Naive thymus-derived CD4-positive, alpha-beta T cell (primary cell): ENCODE measurements at regions not wholly inside any gene's neighbourhood (a gene's known extent, or its start where the extent isn't known, plus 50 kb on each side); places are given as distances from the start of the nearest gene placed in this dataset.

Source experiments
- ATAC-seq: fragments of 150-1000 bp; cut with Tn5 transposase; 2 replicates; pipeline ENCODE4 v1.10.0; 2021; ENCODE audit warnings: mild to moderate bottlenecking, moderate library complexity
- CTCF ChIA-PET: fragments of 350-600 bp; sonication (Branson Sonifier 250); formaldehyde crosslinking; loops from one replicate; lab custom pipeline; 2021; ENCODE audit warnings: antibody characterized with exemption; lab: Charles Lee
- POLR2A ChIA-PET: fragments of 350-600 bp; sonication (Branson Sonifier 250); formaldehyde crosslinking; loops from one replicate; lab custom pipeline; 2021; ENCODE audit warnings: antibody characterized with exemption, inconsistent platforms; lab: Charles Lee
- DNase-seq, 9 donors: peaks; one replicate each; pipeline versions ENCODE4 v3.0.0 to v3.0.0-alpha.2; 2020 to 2022; ENCODE audit warnings: mixed read lengths in 1 of 9
- H3K27ac ChIP-seq: one replicate; pipeline ENCODE4 v1.7.0; 2013; ENCODE audit warnings: mild to moderate bottlenecking, low read depth, low read length, moderate library complexity
- H3K27me3 ChIP-seq, 2 donors: one replicate each; pipeline ENCODE4 v1.7.0; 2013; ENCODE audit warnings: low read length in 2 of 2, mild to moderate bottlenecking in 2 of 2, moderate library complexity in 2 of 2; ENCODE audit not compliant: control insufficient read depth in 2 of 2, insufficient read depth in 2 of 2
- H3K36me3 ChIP-seq, 3 experiments: 1 replicate in 2 of 3; 2 replicates in 1 of 3; pipeline ENCODE4 v1.7.0; 2013; ENCODE audit warnings: low read length in 3 of 3, mild to moderate bottlenecking in 3 of 3, moderate library complexity in 1 of 3; ENCODE audit not compliant: insufficient read depth in 3 of 3, control insufficient read depth in 2 of 3
- H3K4me1 ChIP-seq, 2 donors: one replicate each; pipeline ENCODE4 v1.7.0; 2013; ENCODE audit warnings: low read length in 2 of 2, mild to moderate bottlenecking in 2 of 2, moderate library complexity in 1 of 2; ENCODE audit not compliant: control insufficient read depth in 2 of 2, insufficient read depth in 2 of 2
- H3K4me3 ChIP-seq: 2 replicates; pipeline ENCODE4 v1.7.0; 2013; ENCODE audit warnings: mild to moderate bottlenecking, low read length
- H3K9me3 ChIP-seq, 3 experiments: 1 replicate in 2 of 3; 2 replicates in 1 of 3; pipeline ENCODE4 v1.7.0; 2013; ENCODE audit warnings: low read length in 3 of 3; ENCODE audit not compliant: control insufficient read depth in 2 of 3
- H3K27ac Mint-ChIP-seq, 9 donors: one replicate each; pipeline ENCODE4 v1.8.0; 2020 to 2022; ENCODE audit warnings: mixed read lengths in 9 of 9, mild to moderate bottlenecking in 8 of 9, moderate library complexity in 5 of 9, inconsistent platforms in 2 of 9
- H3K27me3 Mint-ChIP-seq, 5 donors: one replicate each; pipeline ENCODE4 v1.8.0; 2021 to 2022; ENCODE audit warnings: mixed read lengths in 5 of 5, mild to moderate bottlenecking in 1 of 5
- H3K36me3 Mint-ChIP-seq, 5 donors: one replicate each; pipeline ENCODE4 v1.8.0; 2020 to 2022; ENCODE audit warnings: mixed read lengths in 5 of 5, mild to moderate bottlenecking in 3 of 5, inconsistent platforms in 1 of 5
- H3K4me1 Mint-ChIP-seq, 7 donors: one replicate each; pipeline ENCODE4 v1.8.0; 2020 to 2022; ENCODE audit warnings: mixed read lengths in 7 of 7, mild to moderate bottlenecking in 3 of 7, inconsistent platforms in 1 of 7
- H3K4me3 Mint-ChIP-seq, 10 donors: one replicate each; pipeline ENCODE4 v1.8.0; 2020 to 2022; ENCODE audit warnings: mild to moderate bottlenecking in 10 of 10, mixed read lengths in 10 of 10, moderate library complexity in 6 of 10, inconsistent platforms in 2 of 10
- H3K9me3 Mint-ChIP-seq, 11 donors: one replicate each; pipeline ENCODE4 v1.8.0; 2020 to 2022; ENCODE audit warnings: mixed read lengths in 11 of 11, mild to moderate bottlenecking in 4 of 11, inconsistent platforms in 1 of 11, moderate library complexity in 1 of 11
- intact Hi-C, 2 donors: fragments of 100-400 bp; cut with micrococcal nuclease; formaldehyde crosslinking; loops; one replicate each; pipeline ENCODE4 v1.15.1; 2023

GRCh38 chr1:55507578-55507931 lies 292.4 kb upstream of the USP24 start:
- ChIA-PET POLR2A (no interaction called here), CTCF (no interaction called here)
- no peaks in the 10 kb centered on the region for H3K27me3 ChIP-seq
- ATAC-seq (no peak), DNase-seq (no peak)
- peaks cover 0 to 3% (median 0%) of the 10 kb centered on the region in 11 donors for H3K9me3 Mint-ChIP-seq
- no peak overlapping the region for H3K27ac ChIP-seq
- peaks cover 7 to 57% (median 46%) of the 10 kb centered on the region in 5 donors for H3K27me3 Mint-ChIP-seq
- H3K27ac Mint-ChIP-seq = no peak overlapping the region
- no peaks in the 10 kb centered on the region for H3K4me1 Mint-ChIP-seq
- H3K9me3 ChIP-seq = no peaks in the 10 kb centered on the region
- intact Hi-C loops = no loop called here
- no peak overlapping the region for H3K4me3 Mint-ChIP-seq
- H3K36me3 Mint-ChIP-seq = no peaks in the 10 kb centered on the region
- no peak overlapping the region for H3K4me3 ChIP-seq
- H3K36me3 ChIP-seq = no peaks in the 10 kb centered on the region
- no peaks in the 10 kb centered on the region for H3K4me1 ChIP-seq

- Mint-ChIP-seq H3K27ac (no peak overlapping the region), H3K27me3 (peaks cover 7 to 52% (median 44%) of the 10 kb centered on the region in 5 donors), H3K36me3 (no peaks in the 10 kb centered on the region), H3K9me3 (peaks cover 0 to 3% (median 0%) of the 10 kb centered on the region in 11 donors), H3K4me3 (no peak overlapping the region), H3K4me1 (no peaks in the 10 kb centered on the region)
- H3K27me3 ChIP-seq = no peaks in the 10 kb centered on the region
- no peaks in the 10 kb centered on the region for H3K36me3 ChIP-seq
- DNase-seq (no peak), ATAC-seq (no peak)
- CTCF ChIA-PET = no interaction called here
- intact Hi-C loops = no loop called here
- no peak overlapping the region for H3K27ac ChIP-seq
- POLR2A ChIA-PET = no interaction called here
- no peak overlapping the region for H3K4me3 ChIP-seq
- no peaks in the 10 kb centered on the region for H3K4me1 ChIP-seq
- no peaks in the 10 kb centered on the region for H3K9me3 ChIP-seq
These were observed 291.8 kb upstream of the USP24 start for GRCh38 chr1:55506740-55507577.

- no peaks in the 10 kb centered on the region for H3K9me3 ChIP-seq
- Mint-ChIP-seq H3K4me1 (no peaks in the 10 kb centered on the region), H3K9me3 (peaks cover 0 to 3% (median 0%) of the 10 kb centered on the region in 11 donors), H3K27ac (no peak overlapping the region), H3K4me3 (no peak overlapping the region), H3K27me3 (peaks cover 11 to 54% (median 42%) of the 10 kb centered on the region in 5 donors), H3K36me3 (no peaks in the 10 kb centered on the region)
- H3K27ac ChIP-seq = no peak overlapping the region
- H3K36me3 ChIP-seq = no peaks in the 10 kb centered on the region
- no peaks in the 10 kb centered on the region for H3K4me1 ChIP-seq
- POLR2A ChIA-PET = no interaction called here
- ATAC-seq (no peak), DNase-seq (no peak)
- CTCF ChIA-PET = no interaction called here
- intact Hi-C loops = no loop called here
- H3K27me3 ChIP-seq = no peaks in the 10 kb centered on the region
- no peak overlapping the region for H3K4me3 ChIP-seq
These were observed 290.2 kb upstream of the USP24 start for GRCh38 chr1:55505326-55505725.

GRCh38 chr1:55504306-55504731 lies 289.2 kb upstream of the USP24 start:
- Mint-ChIP-seq H3K9me3 (peaks cover 0 to 3% (median 0%) of the 10 kb centered on the region in 11 donors), H3K4me1 (no peaks in the 10 kb centered on the region), H3K27ac (no peak overlapping the region), H3K27me3 (peaks cover 11 to 45% (median 39%) of the 10 kb centered on the region in 5 donors), H3K4me3 (no peak overlapping the region), H3K36me3 (no peaks in the 10 kb centered on the region)
- CTCF ChIA-PET = no interaction called here
- ATAC-seq = no peak
- Histone ChIP-seq H3K4me3 (no peak overlapping the region), H3K36me3 (no peaks in the 10 kb centered on the region), H3K27me3 (no peaks in the 10 kb centered on the region), H3K4me1 (no peaks in the 10 kb centered on the region), H3K9me3 (no peaks in the 10 kb centered on the region), H3K27ac (no peak overlapping the region)
- POLR2A ChIA-PET = no interaction called here
- intact Hi-C loops = no loop called here
- DNase-seq = no peak

GRCh38 chr1:55503663-55504305 lies 288.6 kb upstream of the USP24 start:
- POLR2A ChIA-PET = no interaction called here

GRCh38 chr1:55500601-55501000 lies 285.4 kb upstream of the USP24 start:
- CTCF ChIA-PET = no interaction called here
- peaks cover 6 to 35% (median 24%) of the 10 kb centered on the region in 5 donors for H3K27me3 Mint-ChIP-seq

More at GRCh38 chr1:55503663-55504305, 288.6 kb upstream of the USP24 start:
- CTCF ChIA-PET = no interaction called here
- no peak for DNase-seq
- Mint-ChIP-seq H3K27ac (no peak overlapping the region), H3K4me1 (no peaks in the 10 kb centered on the region), H3K9me3 (peaks cover 0 to 3% (median 0%) of the 10 kb centered on the region in 11 donors), H3K36me3 (no peaks in the 10 kb centered on the region), H3K4me3 (no peak overlapping the region), H3K27me3 (peaks cover 11 to 45% (median 44%) of the 10 kb centered on the region in 5 donors)
- no peak for ATAC-seq
- Histone ChIP-seq H3K4me3 (no peak overlapping the region), H3K4me1 (no peaks in the 10 kb centered on the region), H3K9me3 (no peaks in the 10 kb centered on the region), H3K36me3 (no peaks in the 10 kb centered on the region), H3K27ac (no peak overlapping the region), H3K27me3 (no peaks in the 10 kb centered on the region)
- intact Hi-C loops = no loop called here

More at GRCh38 chr1:55500601-55501000, 285.4 kb upstream of the USP24 start:
- Mint-ChIP-seq H3K36me3 (no peaks in the 10 kb centered on the region), H3K4me3 (no peak overlapping the region), H3K9me3 (peaks cover 0 to 3% (median 0%) of the 10 kb centered on the region in 11 donors), H3K4me1 (no peaks in the 10 kb centered on the region), H3K27ac (no peak overlapping the region)
- Histone ChIP-seq H3K27me3 (no peaks in the 10 kb centered on the region), H3K27ac (no peak overlapping the region), H3K4me1 (no peaks in the 10 kb centered on the region), H3K36me3 (no peaks in the 10 kb centered on the region), H3K4me3 (no peak overlapping the region), H3K9me3 (no peaks in the 10 kb centered on the region)
- intact Hi-C loops = no loop called here
- no peak for DNase-seq
- ATAC-seq = no peak
- POLR2A ChIA-PET = no interaction called here
